ENCODE measurements at regions not wholly inside any gene's neighbourhood (a gene's known extent, or its start where the extent isn't known, plus 50 kb on each side); places are given as distances from the start of the nearest gene placed in this dataset.
A peak's percentile ranks its signal among the peaks of the same experiment; 100 is the strongest.

- no peak for DNase-seq
Measured at GRCh38 chr3:59578129-59578528, 528.3 kb upstream of the CFAP20DC start.

DNA sequence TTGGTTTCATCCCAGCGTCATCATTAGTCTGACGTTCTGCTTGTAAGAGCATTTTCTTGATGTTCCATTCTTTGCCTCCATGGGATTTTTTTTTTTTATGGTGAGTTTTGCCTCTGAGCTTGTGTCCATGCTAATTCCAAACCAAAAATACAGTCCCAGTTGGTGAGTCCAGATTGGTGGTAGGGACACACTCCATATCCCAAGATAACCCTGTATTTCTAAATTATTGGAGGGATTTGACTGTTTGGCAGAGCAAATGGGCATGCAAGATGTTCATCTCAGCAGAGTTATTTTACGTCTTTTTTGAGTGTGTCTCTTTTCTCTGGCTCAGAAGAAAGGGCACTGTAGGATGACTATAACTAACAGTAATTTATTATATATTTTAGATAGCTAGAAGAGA, 526.8 kb upstream of the CFAP20DC start:
- no peak for DNase-seq

GRCh38 chr3:59575113-59576001, 525.5 kb upstream of the CFAP20DC start:
- DNase-seq, result peak; percentile 82

DNA sequence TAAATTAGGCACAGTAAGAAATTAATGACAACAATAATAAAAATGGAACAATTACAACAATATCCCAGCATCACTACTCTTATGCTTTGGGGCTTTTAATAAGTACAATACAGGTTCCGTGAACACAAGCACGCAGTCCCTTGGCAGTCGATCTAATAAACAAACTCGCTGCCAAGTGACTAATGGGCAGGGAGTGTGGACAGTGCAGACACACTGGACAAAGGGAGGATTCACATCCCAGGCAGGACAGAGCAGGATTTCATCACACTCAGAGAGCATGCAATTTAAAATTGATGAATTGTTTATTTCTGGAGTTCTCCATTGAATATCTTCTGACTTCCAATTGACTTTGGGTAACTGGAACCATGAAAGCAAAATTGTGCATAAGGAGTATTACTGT, 524.1 kb upstream of the CFAP20DC start:
- DNase-seq, result no peak

- no peak for DNase-seq
Measured at GRCh38 chr3:59572106-59572505, 522.3 kb upstream of the CFAP20DC start.

DNA sequence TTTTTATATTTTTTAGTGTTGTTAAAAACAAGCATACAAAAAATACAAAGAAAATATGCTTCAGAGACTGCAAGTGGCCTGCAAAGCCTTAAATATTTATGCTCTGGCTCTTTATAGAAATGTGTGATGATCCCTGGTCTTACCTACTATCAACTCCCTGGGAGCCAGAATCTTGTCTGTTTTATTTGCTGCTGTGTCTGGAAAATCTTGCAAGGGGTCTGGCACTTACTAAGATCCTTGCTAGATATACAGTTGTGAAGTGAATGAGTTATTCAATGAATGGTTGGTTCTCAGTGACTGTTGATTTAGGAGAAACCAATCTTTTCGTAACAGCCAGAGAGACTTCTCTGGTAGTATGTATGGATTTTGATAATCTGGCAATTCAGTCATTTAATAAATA, 521.0 kb upstream of the CFAP20DC start:
- no peak for DNase-seq

DNA sequence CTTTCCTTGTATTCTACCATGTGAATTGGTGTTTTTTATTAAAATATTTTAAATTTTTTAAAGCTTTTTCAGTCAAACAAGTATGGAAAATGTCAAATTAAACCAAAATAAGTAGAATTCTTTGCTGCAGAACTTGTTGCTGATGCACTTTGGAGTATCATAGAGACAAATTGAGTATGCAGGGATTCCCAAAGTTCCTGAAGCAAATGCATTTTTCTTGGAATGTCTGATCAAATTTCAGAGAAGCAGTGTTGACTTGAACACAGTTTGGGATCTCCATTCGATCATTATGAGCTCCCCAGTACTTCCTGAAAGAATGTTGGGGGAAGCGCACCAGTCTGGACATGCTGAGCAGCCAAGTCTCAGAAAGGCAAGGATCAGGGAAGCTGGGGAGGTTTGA, 517.8 kb upstream of the CFAP20DC start:
- DNase-seq, result no peak

- no peak for DNase-seq
Measured at GRCh38 chr3:59566481-59566975, 516.7 kb upstream of the CFAP20DC start.

DNA sequence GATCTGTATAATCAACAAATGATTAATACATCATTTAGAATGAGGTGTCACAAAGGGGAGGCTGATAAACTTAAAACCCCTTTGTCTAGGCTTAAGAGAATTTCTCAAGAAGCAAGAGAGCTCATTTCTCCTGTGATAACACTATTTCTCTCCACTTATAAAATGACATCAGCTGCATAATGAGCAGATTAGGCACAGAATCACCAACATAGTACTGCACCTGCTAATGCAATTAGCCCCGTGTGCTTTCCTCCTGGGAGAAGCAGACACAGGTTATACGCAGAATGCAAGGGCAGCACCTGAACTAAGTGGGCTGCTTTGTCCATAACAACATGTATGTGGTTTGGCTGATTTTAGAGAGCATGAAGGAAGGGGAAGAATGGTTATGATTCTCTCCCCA, 515.3 kb upstream of the CFAP20DC start:
- no peak for DNase-seq

- no peak for DNase-seq
Measured at GRCh38 chr3:59563966-59564365, 514.1 kb upstream of the CFAP20DC start.

- no peak for DNase-seq
Measured at GRCh38 chr3:59563072-59563605, 513.3 kb upstream of the CFAP20DC start.

DNA sequence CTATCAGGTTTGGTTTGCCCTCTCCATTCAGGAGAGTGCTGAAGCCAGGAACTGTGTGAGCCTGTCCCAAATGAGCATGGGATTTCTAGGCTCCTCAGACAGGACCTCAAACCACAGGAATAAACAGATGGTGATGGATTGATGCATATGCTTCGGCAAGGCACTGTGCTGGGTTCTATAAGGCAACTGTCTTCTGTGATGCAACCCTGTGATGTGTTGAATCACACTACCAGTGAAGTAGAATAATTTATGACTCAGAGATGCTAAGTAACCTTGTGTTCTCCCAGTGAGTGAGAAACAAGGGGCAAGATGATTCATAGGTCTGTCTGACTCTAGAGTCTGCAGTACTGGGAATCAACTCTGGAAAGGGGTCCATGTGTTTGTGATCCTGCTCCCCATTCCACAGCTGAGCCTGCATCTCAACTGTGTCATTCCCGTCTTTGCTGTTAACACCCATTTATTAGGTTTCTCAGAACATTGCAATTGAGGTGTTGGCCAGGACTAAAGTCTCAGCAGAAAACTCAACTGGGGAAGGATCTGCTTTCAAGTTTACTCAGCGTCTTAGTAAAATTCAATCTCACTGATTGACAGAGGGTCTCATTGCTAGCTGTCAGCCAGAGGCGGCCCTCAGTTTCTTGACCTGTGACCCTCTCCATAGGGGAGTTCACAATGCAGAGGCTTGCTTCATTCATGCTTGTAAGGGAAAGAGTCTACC, 510.1 kb upstream of the CFAP20DC start:
- no peak for DNase-seq

GRCh38 chr3:59558906-59559720, 509.3 kb upstream of the CFAP20DC start:
- no peak for DNase-seq

DNA sequence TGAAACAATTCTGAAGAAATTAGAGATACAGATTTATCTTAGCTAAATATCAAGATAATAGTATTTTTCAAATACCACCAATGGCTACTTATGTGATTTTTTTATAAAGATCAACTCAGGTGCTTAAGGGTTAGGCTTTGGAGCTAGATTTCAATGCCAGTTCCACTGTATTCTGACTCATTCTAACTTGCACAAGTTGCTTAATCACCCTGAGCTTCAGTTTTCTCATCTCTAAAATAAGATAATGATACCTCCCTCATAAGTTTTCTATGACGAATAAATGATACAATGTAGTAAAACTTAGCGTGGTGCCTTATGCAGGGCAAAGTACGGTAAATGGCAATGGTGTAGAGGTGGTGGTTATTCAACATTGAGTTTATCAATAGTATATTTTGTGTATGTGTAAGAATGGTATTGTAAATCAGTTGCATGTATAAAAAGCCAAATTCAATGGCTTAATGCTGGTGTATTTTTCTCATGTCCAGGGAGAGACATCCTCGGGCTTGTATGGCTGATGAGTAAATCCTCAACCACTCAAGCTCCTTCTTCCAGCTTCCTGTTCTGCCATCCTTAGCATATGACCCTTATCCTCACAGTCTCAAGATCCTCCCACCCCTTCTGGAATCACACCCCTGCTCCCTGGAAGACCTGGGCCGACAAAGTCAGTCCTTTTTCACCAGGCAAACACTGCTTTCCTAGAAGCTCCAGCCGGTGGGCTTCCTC, 505.9 kb upstream of the CFAP20DC start:
- no peak for DNase-seq

DNA sequence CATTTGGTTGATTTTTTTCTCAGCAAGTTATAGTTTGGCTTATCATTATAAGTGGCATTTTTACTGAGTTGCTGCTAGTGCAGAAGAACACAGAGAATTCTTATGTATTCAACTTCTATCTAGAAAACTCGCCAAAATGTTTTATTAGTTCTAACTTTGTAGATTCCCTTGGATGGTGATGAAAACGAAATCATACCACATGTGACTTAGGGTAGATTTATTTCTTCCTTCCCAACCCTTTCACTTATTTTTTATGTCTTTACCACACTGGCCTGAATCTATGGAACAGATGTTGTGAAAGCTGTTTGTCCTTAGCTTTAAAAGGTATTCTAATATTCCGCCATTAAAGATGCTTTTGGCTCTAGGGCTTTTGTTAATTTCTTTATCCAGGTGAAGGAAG, 503.3 kb upstream of the CFAP20DC start:
- DNase-seq, result no peak

DNA sequence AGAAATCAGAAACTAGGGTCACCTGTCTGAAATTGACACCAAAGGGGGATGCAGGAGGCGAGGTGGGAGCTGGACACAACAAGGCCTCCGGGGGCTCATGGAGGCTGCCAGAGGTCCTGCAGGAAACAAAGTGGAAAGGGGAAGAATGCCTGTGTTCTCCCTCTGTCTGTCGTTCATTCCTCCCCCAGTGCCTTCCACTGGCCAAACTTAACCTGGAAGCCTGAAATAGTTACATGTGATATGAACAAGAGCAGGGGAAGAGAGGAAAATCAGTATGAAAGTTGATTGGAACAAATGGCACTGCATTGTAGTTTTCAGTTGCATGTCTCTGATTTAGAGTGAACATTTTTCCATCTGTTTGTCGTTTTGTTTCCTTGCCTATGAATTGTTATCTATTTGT, 502.0 kb upstream of the CFAP20DC start:
- DNase-seq, result no peak

DNA sequence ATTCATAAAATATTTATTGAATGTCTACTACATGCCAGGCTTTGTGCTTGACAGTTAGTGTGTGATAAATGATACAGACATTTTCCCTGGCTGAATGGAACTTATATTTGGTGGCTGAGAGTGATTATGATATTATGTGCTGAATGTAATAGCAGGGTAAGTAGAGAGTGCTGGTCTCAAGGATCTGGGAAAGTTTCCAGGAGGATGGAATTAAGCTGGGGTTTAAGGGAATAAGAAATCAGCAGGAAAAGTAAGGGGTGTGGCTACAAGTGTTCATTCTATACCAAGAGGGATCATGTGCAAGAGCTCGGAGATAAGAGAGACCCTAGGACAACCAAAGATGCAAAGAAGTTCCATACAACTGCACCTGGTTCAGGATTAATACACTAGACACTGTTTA, 500.1 kb upstream of the CFAP20DC start:
- no peak for DNase-seq

DNA sequence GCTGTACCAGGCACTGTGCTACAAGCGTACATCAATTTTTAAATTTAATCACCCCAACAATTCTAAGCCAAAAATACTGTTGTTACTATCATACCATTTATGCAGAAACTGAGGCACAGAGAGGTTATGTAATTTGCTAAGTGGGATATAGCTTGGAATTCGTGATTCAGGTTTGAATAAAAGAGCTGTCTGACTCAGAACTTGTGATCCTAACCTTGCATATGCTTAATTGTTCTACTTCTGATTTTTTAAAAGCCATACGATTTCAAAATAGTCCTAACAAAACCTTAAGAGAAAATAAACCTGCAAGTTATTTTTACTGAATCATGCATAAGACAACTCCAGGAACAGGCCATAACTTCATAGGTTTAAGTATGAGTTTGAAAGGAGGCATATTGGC, 498.0 kb upstream of the CFAP20DC start:
- DNase-seq, result no peak

- no peak for DNase-seq
Measured at GRCh38 chr3:59546522-59546921, 496.7 kb upstream of the CFAP20DC start.

DNA sequence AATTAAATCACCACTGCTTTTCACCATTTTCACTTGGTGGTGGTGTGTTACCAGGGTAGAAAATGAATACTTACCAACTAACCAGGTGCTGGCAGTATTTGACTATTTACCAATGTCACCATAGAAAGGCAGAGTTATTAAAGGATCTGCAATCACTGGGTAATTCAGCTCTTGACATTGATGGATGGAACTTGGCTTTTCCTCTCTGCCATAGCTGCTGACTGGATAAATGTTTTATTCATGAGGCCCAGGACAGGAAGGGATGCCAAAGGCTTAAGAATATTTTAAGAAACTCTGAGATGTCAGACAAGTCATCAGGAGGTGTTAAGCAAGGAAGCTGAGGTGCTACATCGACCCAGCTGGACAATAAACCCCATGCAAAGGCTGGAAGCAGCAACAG, 495.5 kb upstream of the CFAP20DC start:
- DNase-seq, result no peak

- no peak for DNase-seq
Measured at GRCh38 chr3:59542276-59542675, 492.5 kb upstream of the CFAP20DC start.

- DNase-seq, result no peak
Measured at GRCh38 chr3:59540696-59541095, 490.9 kb upstream of the CFAP20DC start.
